Hepatocyte (in vitro differentiated cells): ENCODE measurements at regions not wholly inside any gene's neighbourhood (a gene's known extent, or its start where the extent isn't known, plus 50 kb on each side); places are given as distances from the start of the nearest gene placed in this dataset.

Experiments
- DNase-seq: peaks from one replicate; pipeline ENCODE4 v3.0.0-alpha.2; 2016; ENCODE audit warnings: low spot score
- H2AFZ ChIP-seq: fragments of 200-600 bp; sonication (generic); 2 replicates; pipeline ENCODE4 v1.6.0; 2016; ENCODE audit warnings: antibody characterized with exemption, mild to moderate bottlenecking
- H3K27ac ChIP-seq: fragments of 200-600 bp; sonication (generic); 2 replicates; pipeline ENCODE4 v1.5.1; 2016; ENCODE audit warnings: mild to moderate bottlenecking
- H3K27me3 ChIP-seq: fragments of 200-600 bp; sonication (generic); 2 replicates; pipeline ENCODE4 v1.6.1; 2016
- H3K36me3 ChIP-seq: fragments of 200-600 bp; sonication (generic); replicated peaks from 2 replicates; pipeline ENCODE4 v1.5.1; 2016; ENCODE audit warnings: low read depth; ENCODE audit not compliant: insufficient read depth
- H3K4me1 ChIP-seq: fragments of 200-600 bp; sonication (generic); 2 replicates; pipeline ENCODE4 v1.5.1; 2016; ENCODE audit warnings: mild to moderate bottlenecking, moderate library complexity; ENCODE audit not compliant: insufficient read depth
- H3K4me2 ChIP-seq: fragments of 200-600 bp; sonication (generic); 2 replicates; pipeline ENCODE4 v1.6.0; 2016
- H3K4me3 ChIP-seq: fragments of 200-600 bp; sonication (generic); 2 replicates; pipeline ENCODE4 v1.5.1; 2016; ENCODE audit warnings: mild to moderate bottlenecking
- H3K79me2 ChIP-seq: fragments of 200-600 bp; sonication (generic); 2 replicates; pipeline ENCODE4 v1.6.0; 2017; ENCODE audit warnings: mild to moderate bottlenecking
- H3K9me2 ChIP-seq: fragments of 200-600 bp; sonication (generic); replicated peaks from 2 replicates; pipeline ENCODE4 v1.6.0; 2017; ENCODE audit warnings: mild to moderate bottlenecking; ENCODE audit not compliant: insufficient read depth
- H3K9me3 ChIP-seq: fragments of 200-600 bp; sonication (generic); 2 replicates; pipeline ENCODE4 v1.5.1; 2016; ENCODE audit warnings: low read depth, mild to moderate bottlenecking
- H4K20me1 ChIP-seq: fragments of 200-600 bp; sonication (generic); 2 replicates; pipeline ENCODE4 v1.6.0; 2016; ENCODE audit warnings: mild to moderate bottlenecking; ENCODE audit not compliant: insufficient read depth, poor library complexity, severe bottlenecking
- CTCF ChIP-seq: fragments of 200-600 bp; sonication (generic); IDR thresholded peaks from 2 replicates; pipeline ENCODE4 v1.5.1; 2016; ENCODE audit warnings: antibody characterized with exemption, mild to moderate bottlenecking; ENCODE audit not compliant: poor library complexity
- EZH2 ChIP-seq: fragments of 200-600 bp; sonication (generic); IDR thresholded peaks from 2 replicates; pipeline ENCODE4 v1.6.1; 2016; ENCODE audit warnings: antibody characterized with exemption, mild to moderate bottlenecking, borderline replicate concordance
- EZH2phosphoT487 ChIP-seq: fragments of 200-600 bp; sonication (generic); IDR thresholded peaks from one replicate; pipeline ENCODE4 v1.6.1; 2018; ENCODE audit warnings: antibody characterized with exemption, mild to moderate bottlenecking, low read depth, moderate library complexity; ENCODE audit not compliant: unreplicated experiment, severe bottlenecking
- WGBS: methylation state at CpG from one replicate; pipeline ENCODE4 v1.1.6; 2016; ENCODE audit warnings: low lambda C conversion rate; ENCODE audit errors: missing lambda C conversion rate; 5-methylcytosine and 5-hydroxymethylcytosine counted together

DNA sequence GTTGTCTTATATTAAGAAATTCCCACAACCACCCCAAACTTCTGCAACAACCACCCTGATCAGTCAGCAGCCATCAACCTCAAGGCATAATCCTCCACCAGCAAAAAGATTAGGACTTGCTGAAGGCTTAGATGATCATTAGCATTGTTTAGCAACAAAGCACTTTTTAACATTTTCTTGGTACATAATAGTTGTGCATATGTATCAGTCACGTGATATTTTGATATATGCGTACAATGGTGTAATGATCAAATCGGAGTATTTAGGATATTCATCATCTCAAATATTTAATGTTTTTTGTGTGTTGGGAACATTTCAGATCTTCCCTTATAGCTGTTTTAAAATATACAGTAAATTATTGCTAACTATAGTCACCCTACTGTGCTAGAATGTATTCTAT, 73.5 kb upstream of the API5 start:
- 92% methylated on average over 3 of the region's 3 CpGs for WGBS
- Histone ChIP-seq H4K20me1 (no peaks in the 10 kb centered on the region), H3K79me2 (no peaks in the 10 kb centered on the region)

DNA sequence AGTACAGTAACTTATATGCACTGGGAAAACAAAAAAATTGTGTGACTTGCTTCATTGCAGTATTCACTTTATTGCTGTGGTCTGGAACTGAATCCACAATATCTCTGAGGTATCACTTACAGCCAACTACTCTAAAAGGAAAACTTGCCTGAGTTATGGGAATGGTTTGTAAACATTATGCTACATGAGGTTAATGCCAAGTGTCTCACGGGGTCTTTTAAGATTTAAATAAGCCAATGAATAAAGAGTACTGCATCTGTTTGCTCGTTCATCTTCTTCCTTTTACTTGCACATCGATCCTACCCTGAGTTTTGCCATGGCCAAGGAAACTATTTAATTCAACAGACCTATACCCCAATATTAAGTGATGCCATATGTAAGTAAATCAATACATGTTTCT, 72.0 kb upstream of the API5 start:
- H3K27me3 ChIP-seq = no peaks in the 10 kb centered on the region
- H3K4me2 ChIP-seq = no peak overlapping the region
- H3K36me3 ChIP-seq = no peaks in the 10 kb centered on the region
- no peak for DNase-seq
- no peaks in the 10 kb centered on the region for H3K79me2 ChIP-seq
- no peaks in the 10 kb centered on the region for H3K9me2 ChIP-seq
- H4K20me1 ChIP-seq = no peaks in the 10 kb centered on the region
- H3K27ac ChIP-seq = no peak overlapping the region
- 53% methylated on average over 3 of the region's 3 CpGs for WGBS
- H3K4me3 ChIP-seq = no peak overlapping the region
- no peaks in the 10 kb centered on the region for H3K9me3 ChIP-seq
- H3K4me1 ChIP-seq = no peaks in the 10 kb centered on the region
- TF ChIP-seq EZH2phosphoT487 = no peak
- TF ChIP-seq CTCF = no peak
- no peak for TF ChIP-seq EZH2
- no peak overlapping the region for H2AFZ ChIP-seq

More for the DNA sequence above, 73.5 kb upstream of the API5 start:
- Histone ChIP-seq H3K4me2 (no peak overlapping the region), H3K36me3 (no peaks in the 10 kb centered on the region), H3K9me3 (no peaks in the 10 kb centered on the region), H3K27ac (no peak overlapping the region), H3K9me2 (no peaks in the 10 kb centered on the region), H3K4me1 (peaks cover 5% of the 10 kb centered on the region), H3K4me3 (no peak overlapping the region), H3K27me3 (no peaks in the 10 kb centered on the region), H2AFZ (no peak overlapping the region)
- TF ChIP-seq EZH2phosphoT487 (no peak), EZH2 (no peak), CTCF (no peak)
- no peak for DNase-seq

GRCh38 chr11:43242401-43242800, 69.4 kb upstream of the API5 start:
- no peak for DNase-seq
- TF ChIP-seq CTCF (no peak), EZH2 (no peak), EZH2phosphoT487 (no peak)
- 85% methylated on average over 1 of the region's 1 CpG for WGBS

DNA sequence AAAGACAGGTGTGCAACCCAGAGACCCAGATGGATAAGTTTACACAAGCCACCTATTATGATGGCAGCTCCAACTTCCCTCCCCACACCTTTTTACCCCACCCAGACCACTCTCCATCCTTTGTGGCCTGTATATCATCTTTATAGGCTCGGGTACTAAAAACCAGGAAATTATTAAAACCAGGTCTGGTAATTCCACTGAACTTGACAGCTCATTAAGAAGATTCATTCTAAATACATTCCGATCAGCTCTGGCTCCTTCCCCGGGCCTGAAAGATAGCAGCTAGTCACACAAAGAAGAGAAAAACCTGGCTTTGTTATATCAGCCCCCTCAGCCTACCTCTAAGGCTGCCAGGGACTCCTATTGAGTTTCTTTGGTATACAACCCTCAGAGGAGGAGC, 67.9 kb upstream of the API5 start:
- H3K79me2 ChIP-seq = no peaks in the 10 kb centered on the region
- 28% methylated on average over 3 of the region's 3 CpGs for WGBS
- no peak overlapping the region for H3K4me3 ChIP-seq
- no peaks in the 10 kb centered on the region for H4K20me1 ChIP-seq
- no peak for TF ChIP-seq CTCF
- no peak for TF ChIP-seq EZH2phosphoT487
- TF ChIP-seq EZH2 = no peak
- DNase-seq = no peak
- H3K36me3 ChIP-seq = no peaks in the 10 kb centered on the region
- H3K9me2 ChIP-seq = no peaks in the 10 kb centered on the region
- H3K4me1 ChIP-seq = no peaks in the 10 kb centered on the region
- no peak overlapping the region for H2AFZ ChIP-seq
- no peaks in the 10 kb centered on the region for H3K9me3 ChIP-seq
- no peak overlapping the region for H3K4me2 ChIP-seq
- no peaks in the 10 kb centered on the region for H3K27me3 ChIP-seq
- H3K27ac ChIP-seq = no peak overlapping the region

More at GRCh38 chr11:43242401-43242800, 69.4 kb upstream of the API5 start:
- H3K36me3 ChIP-seq = no peaks in the 10 kb centered on the region
- no peaks in the 10 kb centered on the region for H3K9me2 ChIP-seq
- H3K4me3 ChIP-seq = no peak overlapping the region
- no peaks in the 10 kb centered on the region for H3K9me3 ChIP-seq
- H2AFZ ChIP-seq = no peak overlapping the region
- no peaks in the 10 kb centered on the region for H4K20me1 ChIP-seq
- no peak overlapping the region for H3K27ac ChIP-seq
- H3K4me1 ChIP-seq = no peaks in the 10 kb centered on the region
- no peaks in the 10 kb centered on the region for H3K27me3 ChIP-seq
- H3K4me2 ChIP-seq = no peak overlapping the region
- H3K79me2 ChIP-seq = no peaks in the 10 kb centered on the region
